ENCODE measurements at regions not wholly inside any gene's neighbourhood (a gene's known extent, or its start where the extent isn't known, plus 50 kb on each side); places are given as distances from the start of the nearest gene placed in this dataset.

GRCh38 chr1:87457408-87457807 is 128.7 kb downstream of the LMO4 start:
- Histone ChIP-seq H3K4me1 (ENCODE audit: control insufficient read depth in 2 of 2, insufficient read depth in 2 of 2, low read length in 1 of 2) (no peaks in the 10 kb centered on the region), H3K36me3 (ENCODE audit: control insufficient read depth in 2 of 2, insufficient read depth in 2 of 2, low read length in 1 of 2) (no peaks in the 10 kb centered on the region), H3K27me3 (ENCODE audit: control insufficient read depth in 1 of 2, insufficient read depth in 2 of 2, low read length in 2 of 2) (no peaks in the 10 kb centered on the region), H3K27ac (ENCODE audit: low read depth in 2 of 2, low read length in 1 of 2) (no peak overlapping the region), H3K4me3 (ENCODE audit: low read depth in 1 of 2, low read length in 2 of 2) (no peak overlapping the region), H3K9me3 (ENCODE audit: control insufficient read depth in 2 of 2, insufficient read depth in 1 of 2, low read depth in 1 of 2, low read length in 1 of 2) (no peaks in the 10 kb centered on the region)
- WGBS, 2 donors = 33 to 41% methylated on average over 1 of the region's 2 CpGs

GRCh38 chr1:87462894-87463293 is 134.2 kb downstream of the LMO4 start:
- H3K9me3 ChIP-seq (ENCODE audit: control insufficient read depth in 2 of 2, insufficient read depth in 1 of 2, low read depth in 1 of 2, low read length in 1 of 2) = no peaks in the 10 kb centered on the region
- H3K27ac ChIP-seq (ENCODE audit: low read depth in 2 of 2, low read length in 1 of 2) = no peak overlapping the region
- no peak overlapping the region for H3K4me3 ChIP-seq (ENCODE audit: low read depth in 1 of 2, low read length in 2 of 2)
- no peaks in the 10 kb centered on the region for H3K36me3 ChIP-seq (ENCODE audit: control insufficient read depth in 2 of 2, insufficient read depth in 2 of 2, low read length in 1 of 2)
- 90 to 91% methylated on average over 1 of the region's 1 CpG for WGBS, 2 donors
- H3K4me1 ChIP-seq (ENCODE audit: control insufficient read depth in 2 of 2, insufficient read depth in 2 of 2, low read length in 1 of 2) = no peaks in the 10 kb centered on the region
- no peaks in the 10 kb centered on the region for H3K27me3 ChIP-seq (ENCODE audit: control insufficient read depth in 1 of 2, insufficient read depth in 2 of 2, low read length in 2 of 2)

GRCh38 chr1:87464022-87464490 is 135.4 kb downstream of the LMO4 start:
- Histone ChIP-seq H3K9me3 (ENCODE audit: control insufficient read depth in 2 of 2, insufficient read depth in 1 of 2, low read depth in 1 of 2, low read length in 1 of 2) (no peaks in the 10 kb centered on the region), H3K4me1 (ENCODE audit: control insufficient read depth in 2 of 2, insufficient read depth in 2 of 2, low read length in 1 of 2) (no peaks in the 10 kb centered on the region), H3K27me3 (ENCODE audit: control insufficient read depth in 1 of 2, insufficient read depth in 2 of 2, low read length in 2 of 2) (no peaks in the 10 kb centered on the region), H3K27ac (ENCODE audit: low read depth in 2 of 2, low read length in 1 of 2) (no peak overlapping the region), H3K4me3 (ENCODE audit: low read depth in 1 of 2, low read length in 2 of 2) (no peak overlapping the region), H3K36me3 (ENCODE audit: control insufficient read depth in 2 of 2, insufficient read depth in 2 of 2, low read length in 1 of 2) (no peaks in the 10 kb centered on the region)
- WGBS, 2 donors = 28 to 42% methylated on average over 3 of the region's 3 CpGs

GRCh38 chr1:87466621-87467020 is 137.9 kb downstream of the LMO4 start:
- 82 to 88% methylated on average over 7 of the region's 7 CpGs for WGBS, 2 donors
- Histone ChIP-seq H3K4me3 (ENCODE audit: low read depth in 1 of 2, low read length in 2 of 2) (no peak overlapping the region), H3K27me3 (ENCODE audit: control insufficient read depth in 1 of 2, insufficient read depth in 2 of 2, low read length in 2 of 2) (no peaks in the 10 kb centered on the region), H3K36me3 (ENCODE audit: control insufficient read depth in 2 of 2, insufficient read depth in 2 of 2, low read length in 1 of 2) (no peaks in the 10 kb centered on the region), H3K4me1 (ENCODE audit: control insufficient read depth in 2 of 2, insufficient read depth in 2 of 2, low read length in 1 of 2) (no peaks in the 10 kb centered on the region), H3K27ac (ENCODE audit: low read depth in 2 of 2, low read length in 1 of 2) (no peak overlapping the region), H3K9me3 (ENCODE audit: control insufficient read depth in 2 of 2, insufficient read depth in 1 of 2, low read depth in 1 of 2, low read length in 1 of 2) (no peaks in the 10 kb centered on the region)

GRCh38 chr1:87472716-87473115 is 144.0 kb downstream of the LMO4 start:
- H3K27ac ChIP-seq (ENCODE audit: low read depth in 2 of 2, low read length in 1 of 2) = no peak overlapping the region
- H3K4me3 ChIP-seq (ENCODE audit: low read depth in 1 of 2, low read length in 2 of 2) = no peak overlapping the region
- H3K9me3 ChIP-seq (ENCODE audit: control insufficient read depth in 2 of 2, insufficient read depth in 1 of 2, low read depth in 1 of 2, low read length in 1 of 2) = no peaks in the 10 kb centered on the region
- 89 to 95% methylated on average over 4 of the region's 4 CpGs for WGBS, 2 donors
- H3K27me3 ChIP-seq (ENCODE audit: control insufficient read depth in 1 of 2, insufficient read depth in 2 of 2, low read length in 2 of 2) = no peaks in the 10 kb centered on the region
- H3K4me1 ChIP-seq (ENCODE audit: control insufficient read depth in 2 of 2, insufficient read depth in 2 of 2, low read length in 1 of 2) = no peaks in the 10 kb centered on the region
- no peaks in the 10 kb centered on the region for H3K36me3 ChIP-seq (ENCODE audit: control insufficient read depth in 2 of 2, insufficient read depth in 2 of 2, low read length in 1 of 2)

GRCh38 chr1:87473203-87473661 is 144.6 kb downstream of the LMO4 start:
- no peaks in the 10 kb centered on the region for H3K36me3 ChIP-seq (ENCODE audit: control insufficient read depth in 2 of 2, insufficient read depth in 2 of 2, low read length in 1 of 2)
- whole genome bisulfite sequencing, 2 donors = 90% methylated on average over 2 of the region's 2 CpGs
- H3K4me3 ChIP-seq (ENCODE audit: low read depth in 1 of 2, low read length in 2 of 2) = no peak overlapping the region
- H3K27me3 ChIP-seq (ENCODE audit: control insufficient read depth in 1 of 2, insufficient read depth in 2 of 2, low read length in 2 of 2) = no peaks in the 10 kb centered on the region
- H3K4me1 ChIP-seq (ENCODE audit: control insufficient read depth in 2 of 2, insufficient read depth in 2 of 2, low read length in 1 of 2) = no peaks in the 10 kb centered on the region
- H3K27ac ChIP-seq (ENCODE audit: low read depth in 2 of 2, low read length in 1 of 2) = no peak overlapping the region
- H3K9me3 ChIP-seq (ENCODE audit: control insufficient read depth in 2 of 2, insufficient read depth in 1 of 2, low read depth in 1 of 2, low read length in 1 of 2) = no peaks in the 10 kb centered on the region

GRCh38 chr1:87474098-87474497 is 145.4 kb downstream of the LMO4 start:
- no peaks in the 10 kb centered on the region for H3K36me3 ChIP-seq (ENCODE audit: control insufficient read depth in 2 of 2, insufficient read depth in 2 of 2, low read length in 1 of 2)

GRCh38 chr1:87478231-87478630 is 149.6 kb downstream of the LMO4 start:
- H3K36me3 ChIP-seq (ENCODE audit: control insufficient read depth in 2 of 2, insufficient read depth in 2 of 2, low read length in 1 of 2) = no peaks in the 10 kb centered on the region
- no peaks in the 10 kb centered on the region for H3K4me1 ChIP-seq (ENCODE audit: control insufficient read depth in 2 of 2, insufficient read depth in 2 of 2, low read length in 1 of 2)
- 79 to 80% methylated on average over 3 of the region's 3 CpGs for WGBS, 2 donors
- no peak overlapping the region for H3K4me3 ChIP-seq (ENCODE audit: low read depth in 1 of 2, low read length in 2 of 2)
- no peak overlapping the region for H3K27ac ChIP-seq (ENCODE audit: low read depth in 2 of 2, low read length in 1 of 2)
- no peaks in the 10 kb centered on the region for H3K9me3 ChIP-seq (ENCODE audit: control insufficient read depth in 2 of 2, insufficient read depth in 1 of 2, low read depth in 1 of 2, low read length in 1 of 2)
- H3K27me3 ChIP-seq (ENCODE audit: control insufficient read depth in 1 of 2, insufficient read depth in 2 of 2, low read length in 2 of 2) = no peaks in the 10 kb centered on the region

More at GRCh38 chr1:87474098-87474497, 145.4 kb downstream of the LMO4 start:
- Histone ChIP-seq H3K27me3 (ENCODE audit: control insufficient read depth in 1 of 2, insufficient read depth in 2 of 2, low read length in 2 of 2) (no peaks in the 10 kb centered on the region), H3K9me3 (ENCODE audit: control insufficient read depth in 2 of 2, insufficient read depth in 1 of 2, low read depth in 1 of 2, low read length in 1 of 2) (no peaks in the 10 kb centered on the region), H3K4me3 (ENCODE audit: low read depth in 1 of 2, low read length in 2 of 2) (no peak overlapping the region), H3K27ac (ENCODE audit: low read depth in 2 of 2, low read length in 1 of 2) (no peak overlapping the region), H3K4me1 (ENCODE audit: control insufficient read depth in 2 of 2, insufficient read depth in 2 of 2, low read length in 1 of 2) (no peaks in the 10 kb centered on the region)
- WGBS, 2 donors = 55 to 71% methylated on average over 5 of the region's 5 CpGs

- no peaks in the 10 kb centered on the region for H3K9me3 ChIP-seq (ENCODE audit: control insufficient read depth in 2 of 2, insufficient read depth in 1 of 2, low read depth in 1 of 2, low read length in 1 of 2)
- WGBS, 2 donors = 96% methylated on average over 3 of the region's 3 CpGs
- H3K27ac ChIP-seq (ENCODE audit: low read depth in 2 of 2, low read length in 1 of 2) = no peak overlapping the region
- no peaks in the 10 kb centered on the region for H3K4me1 ChIP-seq (ENCODE audit: control insufficient read depth in 2 of 2, insufficient read depth in 2 of 2, low read length in 1 of 2)
- no peaks in the 10 kb centered on the region for H3K36me3 ChIP-seq (ENCODE audit: control insufficient read depth in 2 of 2, insufficient read depth in 2 of 2, low read length in 1 of 2)
- no peaks in the 10 kb centered on the region for H3K27me3 ChIP-seq (ENCODE audit: control insufficient read depth in 1 of 2, insufficient read depth in 2 of 2, low read length in 2 of 2)
- no peak overlapping the region for H3K4me3 ChIP-seq (ENCODE audit: low read depth in 1 of 2, low read length in 2 of 2)
These were observed 166.5 kb downstream of the LMO4 start for GRCh38 chr1:87495147-87495546.

- Histone ChIP-seq H3K9me3 (ENCODE audit: control insufficient read depth in 2 of 2, insufficient read depth in 1 of 2, low read depth in 1 of 2, low read length in 1 of 2) (no peaks in the 10 kb centered on the region), H3K4me3 (ENCODE audit: low read depth in 1 of 2, low read length in 2 of 2) (no peak overlapping the region), H3K27me3 (ENCODE audit: control insufficient read depth in 1 of 2, insufficient read depth in 2 of 2, low read length in 2 of 2) (no peaks in the 10 kb centered on the region), H3K27ac (ENCODE audit: low read depth in 2 of 2, low read length in 1 of 2) (no peak overlapping the region), H3K4me1 (ENCODE audit: control insufficient read depth in 2 of 2, insufficient read depth in 2 of 2, low read length in 1 of 2) (no peaks in the 10 kb centered on the region), H3K36me3 (ENCODE audit: control insufficient read depth in 2 of 2, insufficient read depth in 2 of 2, low read length in 1 of 2) (no peaks in the 10 kb centered on the region)
- 82 to 88% methylated on average over 6 of the region's 6 CpGs for WGBS, 2 donors
These were observed 167.2 kb downstream of the LMO4 start for GRCh38 chr1:87495870-87496269.

Data from esophagus (tissue), 2 donors.